Body of pancreas (tissue), 4 donors: ENCODE measurements at regions not wholly inside any gene's neighbourhood (a gene's known extent, or its start where the extent isn't known, plus 50 kb on each side); places are given as distances from the start of the nearest gene placed in this dataset.

ENCODE experiments used
- ATAC-seq: fragments of 150-250 bp; one replicate; pipeline ENCODE4 v1.9.1; 2016
- DNase-seq, 4 donors: peaks; one replicate each; pipeline ENCODE4 v3.0.0-alpha.2; 2019
- H3K27ac ChIP-seq, 4 donors: fragments of 200-600 bp; sonication (generic); 1 replicate in 3 of 4; 2 replicates in 1 of 4; pipeline versions ENCODE4 v1.5.1 to v1.6.1; 2016 to 2019; ENCODE audit warnings: mild to moderate bottlenecking in 1 of 4, mixed read lengths in 1 of 4, moderate library complexity in 1 of 4
- H3K27me3 ChIP-seq, 2 donors: fragments of 200-600 bp; sonication (generic); one replicate each; pipeline ENCODE4 v1.6.0; 2016; ENCODE audit warnings: mild to moderate bottlenecking in 1 of 2
- H3K36me3 ChIP-seq, 2 donors: fragments of 200-600 bp; sonication (generic); replicated peaks in 1 of 2; 2 replicates each; pipeline ENCODE4 v1.5.1; 2016; ENCODE audit warnings: low read depth in 2 of 2; ENCODE audit not compliant: insufficient read depth in 1 of 2
- H3K4me1 ChIP-seq: fragments of 200-600 bp; sonication (generic); one replicate; pipeline ENCODE4 v1.6.0; 2016
- H3K4me3 ChIP-seq, 2 donors: fragments of 200-600 bp; sonication (generic); 1 replicate in 1 of 2; 2 replicates in 1 of 2; pipeline ENCODE4 v1.5.1; 2016 to 2019
- H3K9me3 ChIP-seq, 3 donors: fragments of 200-600 bp; sonication (generic); 1 replicate in 2 of 3; 2 replicates in 1 of 3; pipeline ENCODE4 v1.5.1; 2016
- POLR2A ChIP-seq, 3 donors: fragments of 450-650 bp; IDR thresholded peaks; one replicate each; pipeline ENCODE4 v1.6.1; 2016; ENCODE audit warnings: antibody characterized with exemption in 3 of 3, mild to moderate bottlenecking in 2 of 3
- WGBS, 2 donors: methylation state at CpG; one replicate each; pipeline ENCODE4 v1.1.5; 2017; 5-methylcytosine and 5-hydroxymethylcytosine counted together
- intact Hi-C: fragments of 100-400 bp; cut with DNase I; formaldehyde crosslinking; loops from one replicate; pipeline ENCODE4 v1.15.1; 2023
- TF ChIP-seq, protein P1 (sequence below), 7 experiments: fragments of 450-650 bp in 4 of 7; fragments of 200-600 bp in 3 of 7; sonication (generic) in 3 of 7; IDR thresholded peaks; one replicate each; pipeline ENCODE4 v1.5.1; 2016 to 2019; ENCODE audit warnings: antibody characterized with exemption in 7 of 7

- DNase-seq: no peak
- H3K27me3 ChIP-seq: no peaks in the 10 kb centered on the region
- 63 to 73% methylated on average over 2 of the region's 2 CpGs for WGBS, 2 donors
- H3K4me3 ChIP-seq: no peak overlapping the region
- intact Hi-C loops: no loop called here
- H3K4me1 ChIP-seq: no peaks in the 10 kb centered on the region
- no peaks in the 10 kb centered on the region for H3K9me3 ChIP-seq
- TF ChIP-seq POLR2A (IDR thresholded peaks at IDR 0.05): no peak
- TF ChIP-seq, protein P1, sequence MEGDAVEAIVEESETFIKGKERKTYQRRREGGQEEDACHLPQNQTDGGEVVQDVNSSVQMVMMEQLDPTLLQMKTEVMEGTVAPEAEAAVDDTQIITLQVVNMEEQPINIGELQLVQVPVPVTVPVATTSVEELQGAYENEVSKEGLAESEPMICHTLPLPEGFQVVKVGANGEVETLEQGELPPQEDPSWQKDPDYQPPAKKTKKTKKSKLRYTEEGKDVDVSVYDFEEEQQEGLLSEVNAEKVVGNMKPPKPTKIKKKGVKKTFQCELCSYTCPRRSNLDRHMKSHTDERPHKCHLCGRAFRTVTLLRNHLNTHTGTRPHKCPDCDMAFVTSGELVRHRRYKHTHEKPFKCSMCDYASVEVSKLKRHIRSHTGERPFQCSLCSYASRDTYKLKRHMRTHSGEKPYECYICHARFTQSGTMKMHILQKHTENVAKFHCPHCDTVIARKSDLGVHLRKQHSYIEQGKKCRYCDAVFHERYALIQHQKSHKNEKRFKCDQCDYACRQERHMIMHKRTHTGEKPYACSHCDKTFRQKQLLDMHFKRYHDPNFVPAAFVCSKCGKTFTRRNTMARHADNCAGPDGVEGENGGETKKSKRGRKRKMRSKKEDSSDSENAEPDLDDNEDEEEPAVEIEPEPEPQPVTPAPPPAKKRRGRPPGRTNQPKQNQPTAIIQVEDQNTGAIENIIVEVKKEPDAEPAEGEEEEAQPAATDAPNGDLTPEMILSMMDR (IDR thresholded peaks at IDR 0.05): no peak
- no peak overlapping the region for H3K27ac ChIP-seq
- H3K36me3 ChIP-seq: no peaks in the 10 kb centered on the region
- ATAC-seq: no peak
These were observed 846.8 kb downstream of the IPMK start for GRCh38 chr10:57420881-57421280.

DNA sequence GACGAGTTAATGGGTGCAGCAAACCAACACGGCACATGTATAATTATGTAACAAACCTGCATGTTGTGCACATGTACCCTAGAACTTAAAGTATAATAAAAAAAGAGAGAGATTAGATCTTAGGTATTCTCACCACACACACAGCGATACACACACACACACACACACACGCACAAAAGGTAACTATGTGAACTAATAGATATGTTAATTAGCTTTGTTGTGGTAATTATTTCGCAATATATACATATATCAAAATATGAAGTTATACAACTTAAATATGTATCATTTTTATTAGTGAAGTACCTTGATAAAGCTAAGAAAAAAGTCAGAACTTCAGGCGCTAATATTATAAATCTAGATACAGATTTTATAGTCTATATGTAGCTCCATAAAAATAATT lies 849.2 kb downstream of the IPMK start:
- H3K4me1 ChIP-seq: no peaks in the 10 kb centered on the region
- DNase-seq (no peak), ATAC-seq (no peak)
- no peaks in the 10 kb centered on the region for H3K36me3 ChIP-seq
- TF ChIP-seq POLR2A (IDR thresholded peaks at IDR 0.05): no peak
- TF ChIP-seq, protein P1 (IDR thresholded peaks at IDR 0.05): no peak
- no peak overlapping the region for H3K27ac ChIP-seq
- no peaks in the 10 kb centered on the region for H3K27me3 ChIP-seq
- 73 to 82% methylated on average over 6 of the region's 6 CpGs for WGBS, 2 donors
- intact Hi-C loops: no loop called here
- no peak overlapping the region for H3K4me3 ChIP-seq
- no peaks in the 10 kb centered on the region for H3K9me3 ChIP-seq

DNA sequence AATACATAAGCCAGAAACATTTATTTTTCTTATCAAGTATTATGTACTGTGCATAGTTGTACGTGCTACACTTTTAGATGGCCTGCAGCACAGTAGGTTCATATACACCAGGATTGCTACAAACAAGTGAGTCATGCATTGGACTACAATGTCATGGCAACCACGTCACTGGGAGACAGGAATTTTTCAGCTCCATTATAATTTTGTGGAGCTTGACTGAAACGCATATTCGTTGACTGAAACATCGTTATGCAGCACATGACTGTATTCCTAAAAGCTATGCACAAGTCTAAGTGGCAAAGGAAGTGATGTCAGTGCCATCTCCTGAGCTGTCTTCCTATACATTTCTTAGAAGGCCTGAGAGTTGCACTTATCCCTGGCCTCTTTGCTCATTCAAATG lies 871.8 kb downstream of the IPMK start:
- no peak for DNase-seq
- no peaks in the 10 kb centered on the region for H3K27me3 ChIP-seq
- H3K27ac ChIP-seq: no peak overlapping the region
- no peak for ATAC-seq
- no peaks in the 10 kb centered on the region for H3K36me3 ChIP-seq
- H3K9me3 ChIP-seq: no peaks in the 10 kb centered on the region
- no peak overlapping the region for H3K4me3 ChIP-seq
- H3K4me1 ChIP-seq: no peaks in the 10 kb centered on the region
- TF ChIP-seq POLR2A (IDR thresholded peaks at IDR 0.05): no peak
- TF ChIP-seq, protein P1 (IDR thresholded peaks at IDR 0.05): no peak
- intact Hi-C loops: no loop called here
- 69 to 75% methylated on average over 5 of the region's 5 CpGs for WGBS, 2 donors

- H3K27ac ChIP-seq: no peak overlapping the region
- H3K27me3 ChIP-seq: no peaks in the 10 kb centered on the region
- ATAC-seq (no peak), DNase-seq (no peak)
- no peak overlapping the region for H3K4me3 ChIP-seq
- WGBS, 2 donors: 61 to 76% methylated on average over 5 of the region's 5 CpGs
- no peaks in the 10 kb centered on the region for H3K36me3 ChIP-seq
- TF ChIP-seq, protein P1 (IDR thresholded peaks at IDR 0.05): no peak
- no peak for TF ChIP-seq POLR2A (IDR thresholded peaks at IDR 0.05)
- no peaks in the 10 kb centered on the region for H3K9me3 ChIP-seq
- H3K4me1 ChIP-seq: no peaks in the 10 kb centered on the region
- intact Hi-C loops: no loop called here
These were observed 900.3 kb downstream of the IPMK start for GRCh38 chr10:57367412-57367811.

DNA sequence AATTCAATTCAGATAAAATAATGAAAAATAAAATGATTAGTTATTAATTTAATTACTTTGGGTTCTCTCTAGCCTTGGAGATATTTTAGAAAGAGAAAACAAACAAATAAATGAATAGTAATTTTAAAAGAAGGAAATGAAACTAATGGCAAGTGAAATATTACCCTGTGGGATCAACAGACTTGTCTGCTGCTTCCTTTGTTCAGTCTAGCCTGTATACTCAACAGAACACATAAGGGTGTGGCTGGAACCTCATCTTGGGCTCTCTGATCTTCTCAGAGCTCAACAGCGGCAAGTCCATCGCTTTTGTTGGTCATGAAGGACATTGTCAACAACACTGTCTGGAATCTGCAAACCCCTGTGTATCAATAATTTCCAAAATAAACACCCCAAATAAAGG lies 904.9 kb downstream of the IPMK start:
- Histone ChIP-seq H3K4me1 (no peaks in the 10 kb centered on the region), H3K36me3 (no peaks in the 10 kb centered on the region), H3K9me3 (no peaks in the 10 kb centered on the region), H3K27ac (no peak overlapping the region), H3K4me3 (no peak overlapping the region), H3K27me3 (no peaks in the 10 kb centered on the region)
- 70 to 85% methylated on average over 2 of the region's 2 CpGs for WGBS, 2 donors
- intact Hi-C loops: no loop called here
- DNase-seq (no peak), ATAC-seq (no peak)
- TF ChIP-seq, protein P1 (IDR thresholded peaks at IDR 0.05): no peak
- no peak for TF ChIP-seq POLR2A (IDR thresholded peaks at IDR 0.05)
